ENCODE measurements at regions not wholly inside any gene's neighbourhood (a gene's known extent, or its start where the extent isn't known, plus 50 kb on each side); places are given as distances from the start of the nearest gene placed in this dataset.
"Not testable (repeated sequence)": the region's sequence is repeated elsewhere in the genome, so short reads cannot be mapped to it uniquely, and the experiment has no call there.

- no peak for DNase-seq (ENCODE audit: low spot score)
Observed at GRCh38 chr6:169406804-169407203, 153.2 kb upstream of the THBS2 start.

- no peak for DNase-seq (ENCODE audit: low spot score)
Observed at GRCh38 chr6:169406034-169406433, 152.4 kb upstream of the THBS2 start.

GRCh38 chr6:169404828-169405227 lies 151.2 kb upstream of the THBS2 start:
- DNase-seq (ENCODE audit: low spot score) = no peak

- DNase-seq (ENCODE audit: low spot score) = no peak
Observed at GRCh38 chr6:169398342-169399105, 144.9 kb upstream of the THBS2 start.

DNA sequence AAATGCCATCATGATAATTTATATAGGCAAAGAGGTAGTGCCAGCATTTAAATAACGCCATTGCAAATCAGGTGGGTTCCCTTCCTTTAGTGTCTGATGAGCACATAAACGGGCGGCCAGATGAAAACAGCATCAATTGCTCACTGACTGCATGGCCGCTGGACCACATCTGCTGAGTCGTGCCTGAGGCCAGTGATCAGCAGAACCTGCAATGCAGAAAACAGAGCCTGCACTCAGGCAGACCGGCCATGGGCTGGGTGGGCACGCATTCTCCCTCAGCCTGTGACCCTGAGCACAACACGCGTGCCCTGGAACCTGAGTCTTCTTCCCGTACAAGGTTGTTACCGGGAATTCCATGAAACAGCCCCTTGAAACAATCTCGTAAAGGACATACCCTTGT lies 144.0 kb upstream of the THBS2 start:
- no peak for DNase-seq (ENCODE audit: low spot score)

GRCh38 chr6:169396554-169397163 lies 143.0 kb upstream of the THBS2 start:
- no peak for DNase-seq (ENCODE audit: low spot score)

DNA sequence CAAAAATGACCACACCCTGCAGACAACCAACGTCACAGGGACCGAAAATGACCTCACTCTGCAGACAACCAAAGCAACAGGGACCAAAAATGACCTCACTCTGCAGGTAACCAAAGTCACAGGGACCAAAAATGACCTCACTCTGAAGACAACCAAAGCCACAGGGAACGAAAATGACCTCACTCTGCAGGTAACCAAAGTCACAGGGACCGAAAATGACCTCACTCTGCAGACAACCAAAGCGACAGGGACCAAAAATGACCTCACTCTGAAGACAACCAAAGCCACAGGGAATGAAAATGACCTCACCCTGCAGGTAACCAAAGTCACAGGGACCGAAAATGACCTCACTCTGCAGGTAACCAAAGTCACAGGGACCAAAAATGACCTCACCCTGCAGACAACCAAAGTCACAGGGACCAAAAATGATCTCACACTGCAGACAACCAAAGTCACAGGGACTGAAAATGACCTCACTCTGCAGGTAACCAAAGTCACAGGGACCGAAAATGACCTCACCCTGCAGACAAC lies 142.4 kb upstream of the THBS2 start:
- DNase-seq (ENCODE audit: low spot score) = not testable (repeated sequence)

- DNase-seq (ENCODE audit: low spot score) = no peak
Observed at GRCh38 chr6:169395080-169395805, 141.6 kb upstream of the THBS2 start.

- no peak for DNase-seq (ENCODE audit: low spot score)
Observed at GRCh38 chr6:169393753-169394152, 140.1 kb upstream of the THBS2 start.

DNA sequence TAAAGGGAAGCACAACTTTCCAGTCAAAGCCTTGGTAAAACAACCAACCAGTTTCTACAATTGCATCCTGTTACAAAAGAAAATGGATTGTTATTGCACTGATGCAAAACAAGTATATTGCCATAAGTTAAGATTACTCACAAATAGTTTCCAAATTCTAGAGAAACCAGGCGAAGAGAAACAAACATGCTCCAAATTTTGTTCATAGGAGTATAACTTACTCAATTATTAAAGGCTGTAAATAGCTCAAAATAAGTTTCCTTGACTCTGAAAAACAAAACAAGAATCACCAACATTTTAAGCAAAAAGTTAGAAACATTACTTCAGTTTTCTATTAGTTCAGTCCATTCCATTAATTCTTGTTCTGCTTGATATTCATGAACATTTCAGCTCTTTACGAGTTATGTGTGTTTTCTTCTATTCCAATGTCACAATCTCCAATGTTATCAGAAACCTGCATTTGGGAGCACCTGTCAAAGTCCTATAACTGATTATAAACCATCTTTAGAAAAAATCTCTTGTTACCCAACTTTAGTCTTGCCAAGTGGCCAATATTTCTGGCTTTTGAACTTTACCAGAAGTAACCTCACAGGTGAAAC lies 137.9 kb upstream of the THBS2 start:
- DNase-seq (ENCODE audit: low spot score) = no peak

DNA sequence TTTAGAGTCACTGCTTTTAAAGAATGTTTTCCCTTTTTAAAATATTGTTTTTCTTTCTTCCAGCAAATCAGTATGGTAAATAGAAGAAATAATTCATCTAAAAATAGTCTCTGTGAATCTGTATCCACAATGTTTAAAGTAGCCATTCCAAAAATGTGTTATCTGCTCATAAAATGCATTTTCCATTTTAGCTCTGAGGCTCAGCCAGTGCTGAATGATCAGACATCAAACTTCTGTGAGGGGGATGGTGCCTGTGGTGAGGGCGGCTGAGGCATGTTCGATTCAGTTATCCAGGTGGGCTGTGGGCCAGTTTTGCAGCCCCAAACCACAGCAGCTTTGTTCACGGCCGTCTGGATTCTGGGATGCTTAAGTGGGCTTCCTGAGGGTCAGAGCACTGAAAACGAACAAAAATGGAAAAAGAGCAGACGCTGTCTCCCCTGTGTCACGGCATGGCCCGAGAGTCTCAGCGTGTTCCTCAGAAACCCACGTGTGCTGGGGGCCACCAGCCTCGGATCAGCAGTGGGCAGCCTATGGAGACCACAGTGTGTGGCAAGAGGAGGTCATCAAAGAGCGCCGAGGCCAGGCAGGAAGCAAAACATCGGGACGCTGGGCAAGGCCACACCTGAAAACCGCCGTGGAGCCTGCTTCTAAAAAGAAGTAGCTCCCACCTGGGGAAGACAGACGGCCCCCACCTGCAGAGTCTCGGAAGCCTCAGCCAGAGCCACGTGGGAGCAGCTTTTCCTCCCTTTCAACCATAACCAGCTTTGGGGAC lies 134.9 kb upstream of the THBS2 start:
- no peak for DNase-seq (ENCODE audit: low spot score)

DNA sequence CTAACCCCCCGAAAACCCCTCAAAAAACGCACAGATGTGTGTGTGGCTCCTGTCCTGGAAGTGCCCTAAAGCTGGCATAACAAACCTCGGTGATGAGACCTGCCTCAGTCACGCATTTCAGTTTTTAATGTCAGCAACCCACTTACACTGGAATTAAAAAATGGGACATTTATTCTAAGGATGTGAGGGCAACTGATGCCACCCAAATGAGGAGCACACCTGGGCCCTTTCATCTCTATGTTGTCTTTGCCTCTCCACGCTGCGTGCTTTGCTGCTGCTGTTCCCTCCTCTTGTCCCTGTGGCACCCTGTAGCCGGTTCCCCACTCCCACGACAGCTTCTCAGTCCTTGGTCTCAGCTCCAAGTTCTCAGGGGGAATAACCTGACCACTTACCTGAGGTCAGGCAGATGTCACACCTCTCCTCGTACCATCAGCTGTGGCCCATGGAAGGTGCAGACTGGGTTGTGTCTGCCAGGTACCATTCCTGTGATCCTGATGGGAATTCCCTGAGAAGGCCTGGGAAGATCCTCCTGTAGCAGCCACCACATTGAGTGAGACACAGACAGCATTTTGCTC lies 134.2 kb upstream of the THBS2 start:
- DNase-seq (ENCODE audit: low spot score) = no peak

DNA sequence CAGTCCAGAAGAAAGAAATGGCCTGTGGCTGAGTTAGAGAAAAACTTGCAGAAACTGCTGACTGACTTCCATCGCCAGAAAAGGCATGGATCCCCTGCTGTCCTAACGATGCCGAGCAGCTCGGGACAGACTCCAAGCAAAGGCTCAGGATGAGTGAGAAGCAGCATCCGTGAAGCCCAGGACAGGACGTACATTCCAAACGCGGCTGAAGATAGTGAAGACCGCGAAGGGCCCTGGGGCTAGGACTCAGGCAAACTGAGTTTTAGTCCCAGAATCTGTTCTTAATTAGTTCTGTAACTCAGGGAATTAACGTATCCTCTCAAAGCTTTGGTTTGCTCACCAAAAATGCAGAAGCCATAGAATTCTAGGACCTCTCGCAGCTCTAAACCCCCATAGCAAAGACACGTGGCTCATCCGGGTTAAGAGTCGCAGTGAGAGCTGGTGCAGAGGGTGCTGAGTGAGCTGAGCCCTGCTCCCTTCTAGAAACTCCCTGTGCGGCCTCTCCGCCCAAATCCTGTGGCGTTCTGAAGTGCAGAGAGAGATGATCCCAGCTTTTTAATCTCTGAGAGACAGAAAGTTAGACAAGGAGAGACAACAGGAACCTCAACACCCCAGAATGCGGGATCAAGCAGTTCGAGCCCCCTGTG lies 132.9 kb upstream of the THBS2 start:
- DNase-seq (ENCODE audit: low spot score) = no peak

- no peak for DNase-seq (ENCODE audit: low spot score)
Observed at GRCh38 chr6:169385237-169385880, 131.7 kb upstream of the THBS2 start.

DNA sequence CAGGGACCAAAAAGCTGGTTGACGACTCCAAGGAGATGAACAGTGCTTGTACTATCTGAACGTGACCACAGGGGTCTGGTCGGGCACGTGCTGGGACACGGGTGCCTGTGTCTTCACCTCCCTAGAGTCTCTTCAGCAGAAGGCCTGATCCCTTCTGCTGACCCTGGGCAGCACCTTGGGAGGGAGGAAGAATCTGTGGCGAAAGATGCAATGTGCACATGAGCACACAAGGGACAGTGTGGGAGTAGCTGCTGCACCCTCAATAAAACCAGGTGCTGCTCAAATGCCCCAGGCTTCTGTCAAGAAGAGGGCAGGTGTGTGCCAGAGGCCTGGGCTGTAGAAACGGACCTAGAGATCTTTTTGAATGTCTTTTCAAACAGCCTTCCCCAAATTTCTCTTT lies 130.6 kb upstream of the THBS2 start:
- no peak for DNase-seq (ENCODE audit: low spot score)

GRCh38 chr6:169383265-169383664 lies 129.6 kb upstream of the THBS2 start:
- DNase-seq (ENCODE audit: low spot score) = no peak

DNA sequence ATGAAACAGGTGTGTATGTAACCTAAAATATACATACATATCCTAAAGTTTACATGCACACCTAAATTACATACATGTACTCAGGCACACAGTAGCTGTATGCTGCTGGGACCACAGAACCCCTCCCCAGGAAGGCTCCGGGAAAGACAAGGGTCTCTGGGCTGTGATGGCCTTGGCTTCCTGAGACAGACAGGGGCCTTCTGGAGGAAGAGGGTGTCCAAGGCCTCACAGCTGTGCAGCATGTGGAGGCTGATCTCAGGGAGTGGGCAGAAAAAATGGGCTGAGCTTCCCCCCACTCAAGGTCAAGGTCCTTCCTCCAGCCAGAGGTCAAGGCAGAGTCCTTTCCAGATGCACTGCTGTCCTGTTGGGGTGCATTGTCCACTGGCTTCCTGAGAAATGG lies 129.1 kb upstream of the THBS2 start:
- DNase-seq (ENCODE audit: low spot score) = no peak

DNA sequence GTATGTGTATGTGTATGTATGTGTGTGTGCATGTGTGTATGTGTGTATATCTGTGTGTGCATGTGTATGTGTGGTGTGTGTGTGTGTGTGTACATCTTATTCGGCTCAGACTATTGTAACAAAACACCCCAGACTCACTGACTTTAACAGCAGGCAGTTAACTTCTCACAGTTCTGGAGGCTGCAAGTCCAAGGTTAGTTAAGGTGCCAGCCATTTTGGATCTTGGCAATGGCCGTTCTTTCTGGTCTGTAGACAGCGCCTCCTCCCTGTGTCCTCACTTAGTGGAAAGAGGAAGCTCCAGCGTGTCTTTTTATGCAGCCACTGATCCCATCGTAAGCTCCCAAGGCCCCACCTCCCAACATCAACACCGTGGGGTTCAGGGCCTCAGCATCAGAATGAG lies 128.3 kb upstream of the THBS2 start:
- DNase-seq (ENCODE audit: low spot score) = no peak

DNA sequence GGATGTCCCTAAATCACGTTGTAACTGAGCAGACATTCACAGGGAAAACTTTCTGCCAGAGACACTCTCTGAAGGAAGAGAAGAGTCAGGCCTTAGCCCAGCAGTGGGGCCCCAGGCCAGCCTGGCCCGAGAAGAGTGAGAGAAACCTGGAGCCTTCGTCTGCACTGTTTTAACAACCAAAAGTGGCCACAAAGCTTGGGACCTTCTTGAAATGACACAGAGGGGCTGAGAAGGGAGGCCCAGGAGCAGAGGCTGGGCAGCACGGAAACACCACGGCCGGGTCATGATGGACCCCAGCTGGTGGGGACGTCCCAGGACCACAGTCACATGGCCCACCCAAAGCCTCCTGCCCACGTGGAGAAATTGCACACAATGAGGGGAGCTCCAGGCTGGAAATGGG lies 126.8 kb upstream of the THBS2 start:
- DNase-seq (ENCODE audit: low spot score) = no peak

- no peak for DNase-seq (ENCODE audit: low spot score)
Observed at GRCh38 chr6:169379495-169380070, 125.9 kb upstream of the THBS2 start.
